HEK293 (cell line): ENCODE measurements at regions not wholly inside any gene's neighbourhood (a gene's known extent, or its start where the extent isn't known, plus 50 kb on each side); places are given as distances from the start of the nearest gene placed in this dataset.

ENCODE experiments used
- ATF2 ChIP-seq: fragments of 450-650 bp; formaldehyde crosslinking; IDR thresholded peaks from 2 replicates; pipeline ENCODE4 v1.5.1; 2016; ENCODE audit warnings: missing biosample characterization, missing genetic modification characterization, low read depth
- CTCF ChIP-seq: fragments of 450-650 bp; formaldehyde crosslinking; IDR thresholded peaks from 2 replicates; pipeline ENCODE4 v1.5.1; 2016; ENCODE audit warnings: missing biosample characterization, missing genetic modification characterization
- HOXA7 ChIP-seq: sonication (generic); formaldehyde crosslinking; IDR thresholded peaks from 2 replicates; pipeline ENCODE4 v1.8.1; 2022; ENCODE audit warnings: missing genetic modification reagents, borderline replicate concordance
- SETDB1 ChIP-seq: IDR thresholded peaks from one replicate; pipeline ENCODE4 v1.6.1; 2017; ENCODE audit warnings: mild to moderate bottlenecking, low read length, moderate library complexity, mixed read lengths; ENCODE audit not compliant: insufficient read length
- TCF7L2 ChIP-seq: IDR thresholded peaks from 2 replicates; pipeline ENCODE4 v1.6.1; 2011; ENCODE audit warnings: low read depth, mild to moderate bottlenecking, inconsistent platforms, low read length, moderate library complexity, borderline replicate concordance
- ZBTB10 ChIP-seq: fragments of 450-650 bp; formaldehyde crosslinking; IDR thresholded peaks from 2 replicates; pipeline ENCODE4 v1.5.1; 2016; ENCODE audit warnings: missing biosample characterization, missing genetic modification characterization
- ZBTB7A ChIP-seq: fragments of 450-650 bp; formaldehyde crosslinking; IDR thresholded peaks from 2 replicates; pipeline ENCODE4 v1.5.1; 2016; ENCODE audit warnings: low read depth, missing biosample characterization, missing genetic modification characterization
- ZNF274 ChIP-seq, 2 experiments: fragments of 200-500 bp in 1 of 2; fragments of 450-650 bp in 1 of 2; sonication (Bioruptor generic) in 1 of 2; formaldehyde crosslinking in 1 of 2; IDR thresholded peaks; 2 replicates each; pipeline versions ENCODE4 v1.5.1 to v1.6.1; 2014 to 2016; ENCODE audit warnings: borderline replicate concordance in 1 of 2, inconsistent platforms in 1 of 2, low read length in 1 of 2, missing biosample characterization in 1 of 2, missing genetic modification characterization in 1 of 2
- ZNF292 ChIP-seq: fragments of 450-650 bp; formaldehyde crosslinking; IDR thresholded peaks from 2 replicates; pipeline ENCODE4 v1.5.1; 2016; ENCODE audit warnings: low read depth, missing biosample characterization, missing genetic modification characterization, borderline replicate concordance
- ZNF426 ChIP-seq: fragments of 450-650 bp; formaldehyde crosslinking; IDR thresholded peaks from 2 replicates; pipeline ENCODE4 v1.5.1; 2017; ENCODE audit warnings: missing biosample characterization, missing genetic modification characterization, mild to moderate bottlenecking, inconsistent platforms, moderate library complexity
- ZNF549 ChIP-seq: fragments of 450-650 bp; IDR thresholded peaks from 2 replicates; pipeline ENCODE4 v1.5.1; 2018; ENCODE audit warnings: missing biosample characterization, missing genetic modification characterization, mild to moderate bottlenecking, inconsistent platforms, moderate library complexity
- ZNF580 ChIP-seq: fragments of 450-650 bp; formaldehyde crosslinking; IDR thresholded peaks from 2 replicates; pipeline ENCODE4 v1.5.1; 2016; ENCODE audit warnings: missing biosample characterization, missing genetic modification characterization
- ZNF707 ChIP-seq: fragments of 450-650 bp; formaldehyde crosslinking; IDR thresholded peaks from 2 replicates; pipeline ENCODE4 v1.5.1; 2016; ENCODE audit warnings: missing biosample characterization, missing genetic modification characterization
- ZSCAN16 ChIP-seq: fragments of 450-650 bp; formaldehyde crosslinking; IDR thresholded peaks from 2 replicates; pipeline ENCODE4 v1.5.1; 2016; ENCODE audit warnings: missing biosample characterization, missing genetic modification characterization

- TF ChIP-seq ZNF549 (tag by site-specific recombination) (no peak), ZSCAN16 (no peak), ATF2 (no peak), CTCF (tag by site-specific recombination) (no peak), ZNF426 (no peak), ZNF580 (tag by site-specific recombination) (no peak), ZNF274 (IDR thresholded peaks at IDR 0.05; ENCODE audit: low read length) (no peak), ZNF274 (tag by site-specific recombination; IDR thresholded peaks at IDR 0.05; ENCODE audit: borderline replicate concordance) (no peak), ZNF707 (tag by site-specific recombination) (no peak), ZNF292 (tag by site-specific recombination) (no peak), HOXA7 (no peak), SETDB1 (no peak), ZBTB10 (tag by site-specific recombination) (no peak), TCF7L2 (no peak), ZBTB7A (tag by site-specific recombination) (no peak)
These were observed 494.8 kb downstream of the RIT2 start for GRCh38 chr18:42620657-42621056.
